HG03432 (cell line): ENCODE measurements at regions not wholly inside any gene's neighbourhood (a gene's known extent, or its start where the extent isn't known, plus 50 kb on each side); places are given as distances from the start of the nearest gene placed in this dataset.
"Not testable (repeated sequence)": the region's sequence is repeated elsewhere in the genome, so short reads cannot be mapped to it uniquely, and the experiment has no call there.

Source experiments
- ATAC-seq: cut with Tn5 transposase; IDR thresholded peaks from one replicate; pipeline ENCODE4 v1.9.1; 2021; ENCODE audit warnings: mild to moderate bottlenecking, moderate library complexity; ENCODE audit not compliant: unreplicated experiment

GRCh38 chrX:45447331-45447730 is 246.7 kb upstream of the DIPK2B start:
- ATAC-seq = no peak

- ATAC-seq = no peak
Measured at GRCh38 chrX:45445745-45446412, 245.2 kb upstream of the DIPK2B start.

- ATAC-seq = no peak
Measured at GRCh38 chrX:45437186-45437585, 236.5 kb upstream of the DIPK2B start.

- ATAC-seq = no peak
Measured at GRCh38 chrX:45435481-45435880, 234.8 kb upstream of the DIPK2B start.

GRCh38 chrX:45434231-45434630 is 233.6 kb upstream of the DIPK2B start:
- no peak for ATAC-seq

GRCh38 chrX:45428831-45429230 is 228.2 kb upstream of the DIPK2B start:
- no peak for ATAC-seq

- no peak for ATAC-seq
Measured at GRCh38 chrX:45424326-45424725, 223.7 kb upstream of the DIPK2B start.

GRCh38 chrX:45422216-45422925 is 221.7 kb upstream of the DIPK2B start:
- no peak for ATAC-seq

GRCh38 chrX:45421806-45422205 is 221.1 kb upstream of the DIPK2B start:
- ATAC-seq = no peak

- no peak for ATAC-seq
Measured at GRCh38 chrX:45404206-45404605, 203.5 kb upstream of the DIPK2B start.

- ATAC-seq = no peak
Measured at GRCh38 chrX:45401923-45402322, 201.2 kb upstream of the DIPK2B start.

GRCh38 chrX:45400951-45401725 is 200.5 kb upstream of the DIPK2B start:
- not testable (repeated sequence) for ATAC-seq

GRCh38 chrX:45400027-45400779 is 199.5 kb upstream of the DIPK2B start:
- ATAC-seq = no peak

- ATAC-seq = no peak
Measured at GRCh38 chrX:45385757-45386156, 185.1 kb upstream of the DIPK2B start.

- ATAC-seq = no peak
Measured at GRCh38 chrX:45381841-45382240, 181.2 kb upstream of the DIPK2B start.

- ATAC-seq = no peak
Measured at GRCh38 chrX:45381366-45381765, 180.7 kb upstream of the DIPK2B start.

GRCh38 chrX:45379236-45379635 is 178.6 kb upstream of the DIPK2B start:
- no peak for ATAC-seq

GRCh38 chrX:45372151-45372550 is 171.5 kb upstream of the DIPK2B start:
- ATAC-seq = no peak

- ATAC-seq = no peak
Measured at GRCh38 chrX:45368705-45369104, 168.0 kb upstream of the DIPK2B start.

- no peak for ATAC-seq
Measured at GRCh38 chrX:45363596-45363995, 162.9 kb upstream of the DIPK2B start.

- ATAC-seq = no peak
Measured at GRCh38 chrX:45360571-45360970, 159.9 kb upstream of the DIPK2B start.
